ENCODE measurements at regions not wholly inside any gene's neighbourhood (a gene's known extent, or its start where the extent isn't known, plus 50 kb on each side); places are given as distances from the start of the nearest gene placed in this dataset.

- Histone ChIP-seq H3K4me1 (no peaks in the 10 kb centered on the region), H3K27ac (no peak overlapping the region), H3K4me3 (no peak overlapping the region), H3K36me3 (no peaks in the 10 kb centered on the region), H3K9me3 (no peaks in the 10 kb centered on the region), H3K27me3 (no peaks in the 10 kb centered on the region)
- ATAC-seq: no peak
- intact Hi-C loops (cut with DNase I): no loop called here
- no peak for TF ChIP-seq CTCF (IDR thresholded peaks at IDR 0.05)
- DNase-seq: no peak
Measured at GRCh38 chr5:6069496-6070185, 308.7 kb downstream of the MED10 start.

- intact Hi-C loops (cut with DNase I): no loop called here
- DNase-seq (no peak), ATAC-seq (no peak)
- no peaks in the 10 kb centered on the region for H3K27me3 ChIP-seq
- H3K4me3 ChIP-seq: no peak overlapping the region
- no peaks in the 10 kb centered on the region for H3K4me1 ChIP-seq
- no peak for TF ChIP-seq CTCF (IDR thresholded peaks at IDR 0.05)
- no peaks in the 10 kb centered on the region for H3K36me3 ChIP-seq
- no peaks in the 10 kb centered on the region for H3K9me3 ChIP-seq
- no peak overlapping the region for H3K27ac ChIP-seq
Measured at GRCh38 chr5:6066016-6066415, 312.3 kb downstream of the MED10 start.

GRCh38 chr5:6059137-6059800, 319.1 kb downstream of the MED10 start:
- intact Hi-C loops (cut with DNase I): no loop called here
- H3K27ac ChIP-seq: no peak overlapping the region

GRCh38 chr5:6058055-6058715, 320.2 kb downstream of the MED10 start:
- Histone ChIP-seq H3K4me1 (no peaks in the 10 kb centered on the region), H3K27ac (no peak overlapping the region), H3K9me3 (no peaks in the 10 kb centered on the region), H3K27me3 (no peaks in the 10 kb centered on the region), H3K4me3 (no peak overlapping the region), H3K36me3 (no peaks in the 10 kb centered on the region)
- intact Hi-C loops (cut with DNase I): no loop called here
- no peak for DNase-seq
- no peak for ATAC-seq
- TF ChIP-seq CTCF (IDR thresholded peaks at IDR 0.05): no peak

More at GRCh38 chr5:6059137-6059800, 319.1 kb downstream of the MED10 start:
- no peak for ATAC-seq
- no peaks in the 10 kb centered on the region for H3K9me3 ChIP-seq
- no peak overlapping the region for H3K4me3 ChIP-seq
- H3K27me3 ChIP-seq: no peaks in the 10 kb centered on the region
- no peak for TF ChIP-seq CTCF (IDR thresholded peaks at IDR 0.05)
- no peak for DNase-seq
- no peaks in the 10 kb centered on the region for H3K4me1 ChIP-seq
- H3K36me3 ChIP-seq: no peaks in the 10 kb centered on the region

- intact Hi-C loops (cut with DNase I): no loop called here
- TF ChIP-seq CTCF (IDR thresholded peaks at IDR 0.05): no peak
- Histone ChIP-seq H3K27me3 (no peaks in the 10 kb centered on the region), H3K4me1 (no peaks in the 10 kb centered on the region), H3K36me3 (no peaks in the 10 kb centered on the region), H3K27ac (no peak overlapping the region), H3K9me3 (no peaks in the 10 kb centered on the region), H3K4me3 (no peak overlapping the region)
- ATAC-seq (no peak), DNase-seq (no peak)
Measured at GRCh38 chr5:6056280-6056679, 322.1 kb downstream of the MED10 start.
